NT2/D1 (cell line): ENCODE measurements at regions not wholly inside any gene's neighbourhood (a gene's known extent, or its start where the extent isn't known, plus 50 kb on each side); places are given as distances from the start of the nearest gene placed in this dataset.

Experiments
- SUZ12 ChIP-seq: IDR thresholded peaks from 2 replicates; pipeline ENCODE4 v1.6.1; 2011; ENCODE audit not compliant: insufficient read length, insufficient read depth; ENCODE audit errors: extremely low read depth
- ZNF274 ChIP-seq: IDR thresholded peaks from 2 replicates; pipeline ENCODE4 v1.6.1; 2011; ENCODE audit warnings: mild to moderate bottlenecking, low read depth, low read length

- no peak for TF ChIP-seq ZNF274
- TF ChIP-seq SUZ12, result no peak
These were observed 125.2 kb downstream of the FHIP1A start for GRCh38 chr4:151534195-151534594.
